GM18505 (cell line): ENCODE measurements at regions not wholly inside any gene's neighbourhood (a gene's known extent, or its start where the extent isn't known, plus 50 kb on each side); places are given as distances from the start of the nearest gene placed in this dataset.

Experiments used
- ATAC-seq: cut with Tn5 transposase; IDR thresholded peaks from one replicate; pipeline ENCODE4 v1.9.1; 2021; ENCODE audit not compliant: unreplicated experiment
- POLR2A ChIP-seq: IDR thresholded peaks from 4 replicates; pipeline ENCODE4 v1.6.1; 2011; ENCODE audit warnings: borderline replicate concordance; ENCODE audit not compliant: insufficient read depth, insufficient read length; ENCODE audit errors: extremely low read depth

GRCh38 chr11:127627204-127627603 is 626.6 kb upstream of the KIRREL3 start:
- no peak for TF ChIP-seq POLR2A
- ATAC-seq = no peak

GRCh38 chr11:127625402-127625801 is 624.8 kb upstream of the KIRREL3 start:
- ATAC-seq = no peak
- no peak for TF ChIP-seq POLR2A

- ATAC-seq = no peak
- TF ChIP-seq POLR2A = no peak
Measured at GRCh38 chr11:127624306-127624856, 623.8 kb upstream of the KIRREL3 start.

GRCh38 chr11:127622686-127623085 is 622.1 kb upstream of the KIRREL3 start:
- ATAC-seq = no peak
- TF ChIP-seq POLR2A = no peak

GRCh38 chr11:127620671-127621070 is 620.1 kb upstream of the KIRREL3 start:
- TF ChIP-seq POLR2A = no peak
- no peak for ATAC-seq

GRCh38 chr11:127619946-127620345 is 619.4 kb upstream of the KIRREL3 start:
- ATAC-seq = no peak
- no peak for TF ChIP-seq POLR2A

DNA sequence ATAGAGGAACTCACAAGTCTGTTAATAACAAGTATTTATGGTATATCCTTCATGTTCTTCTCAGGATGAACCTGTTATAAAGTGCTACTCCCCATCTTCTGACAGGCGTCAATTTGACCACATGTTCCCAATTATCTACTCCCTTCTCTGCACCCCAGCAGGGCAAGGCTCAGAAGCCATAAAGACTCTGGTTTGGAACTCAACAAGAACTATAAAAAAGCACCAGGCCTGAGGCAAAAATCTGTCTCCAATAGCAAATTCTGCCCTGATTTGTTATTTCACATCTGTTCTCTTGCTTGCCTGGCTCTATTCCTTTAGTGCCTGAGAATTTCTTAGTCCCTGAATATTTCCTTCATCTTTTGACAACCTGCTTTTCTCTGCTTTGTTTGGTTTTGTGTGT is 618.2 kb upstream of the KIRREL3 start:
- no peak for ATAC-seq
- TF ChIP-seq POLR2A = no peak

DNA sequence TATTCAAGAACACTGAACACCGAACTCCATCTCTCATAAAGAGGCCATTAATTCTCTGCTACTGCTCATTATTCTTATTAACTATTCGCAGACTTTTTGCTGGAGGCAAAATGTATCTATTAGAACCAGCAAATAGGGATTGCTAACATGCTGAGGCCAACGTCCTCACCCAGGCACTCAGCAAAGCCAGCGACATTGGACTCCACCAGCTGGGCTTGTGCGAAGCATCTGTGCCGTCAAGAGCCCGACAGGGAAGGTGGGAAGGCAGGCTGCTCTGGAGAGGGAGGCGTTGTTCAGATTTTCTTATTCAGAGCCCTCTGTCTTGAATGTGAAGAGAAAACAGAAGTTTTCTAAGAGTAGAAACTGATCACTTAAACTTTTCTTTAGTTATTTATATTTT is 615.6 kb upstream of the KIRREL3 start:
- no peak for TF ChIP-seq POLR2A
- no peak for ATAC-seq

DNA sequence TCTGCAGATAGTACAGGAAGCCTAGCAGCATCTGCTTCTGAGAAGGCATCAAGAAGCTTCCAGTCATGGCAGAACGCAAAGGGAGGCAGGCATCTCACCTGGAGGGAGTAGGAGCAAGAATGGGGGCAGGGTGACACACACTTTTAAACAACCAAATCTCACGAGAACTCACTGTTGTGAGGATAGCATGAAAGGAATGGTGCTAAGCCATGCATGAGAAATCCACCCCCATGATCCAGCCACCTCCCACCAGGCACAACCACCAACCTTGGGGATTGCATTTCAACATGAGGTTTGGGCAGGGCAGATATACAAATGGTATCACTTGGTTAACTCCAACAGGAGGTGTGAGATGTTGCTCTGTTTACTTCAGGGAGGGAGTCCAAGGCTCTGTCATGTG is 612.0 kb upstream of the KIRREL3 start:
- ATAC-seq = no peak
- TF ChIP-seq POLR2A = no peak

DNA sequence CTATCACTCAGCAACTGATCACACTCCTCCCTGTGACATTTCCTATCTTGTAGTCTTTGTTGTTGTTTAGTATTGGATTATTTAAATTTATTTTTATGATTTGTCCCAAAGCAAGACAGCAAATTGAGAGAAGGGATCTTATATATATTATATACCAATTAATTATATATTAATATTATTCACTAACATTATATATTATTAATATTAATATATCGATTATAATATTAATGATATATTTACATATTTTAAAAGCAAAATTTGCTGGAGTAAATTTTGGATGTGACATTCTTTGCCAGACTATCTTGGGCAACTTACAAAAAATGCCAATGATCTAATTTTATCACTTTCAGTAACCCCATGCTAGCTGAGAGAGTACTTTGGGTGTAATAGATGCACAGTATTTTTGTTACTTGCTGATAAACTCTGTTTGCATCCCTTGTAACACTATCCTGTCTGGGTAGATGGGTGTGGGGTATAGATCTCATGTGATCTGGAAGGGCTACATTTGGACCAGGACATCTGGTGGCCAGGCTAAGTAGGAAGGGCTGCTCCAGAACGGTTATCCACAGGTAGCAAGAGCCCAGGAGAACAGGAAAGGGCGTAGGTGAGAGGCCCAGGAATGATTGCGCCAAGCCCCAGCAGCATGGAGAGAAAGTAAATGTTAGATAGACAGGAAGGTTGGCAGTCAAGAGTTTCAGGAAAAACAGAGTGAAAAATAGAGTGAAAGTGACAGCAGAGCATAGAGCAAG is 608.6 kb upstream of the KIRREL3 start:
- no peak for ATAC-seq
- TF ChIP-seq POLR2A = no peak

DNA sequence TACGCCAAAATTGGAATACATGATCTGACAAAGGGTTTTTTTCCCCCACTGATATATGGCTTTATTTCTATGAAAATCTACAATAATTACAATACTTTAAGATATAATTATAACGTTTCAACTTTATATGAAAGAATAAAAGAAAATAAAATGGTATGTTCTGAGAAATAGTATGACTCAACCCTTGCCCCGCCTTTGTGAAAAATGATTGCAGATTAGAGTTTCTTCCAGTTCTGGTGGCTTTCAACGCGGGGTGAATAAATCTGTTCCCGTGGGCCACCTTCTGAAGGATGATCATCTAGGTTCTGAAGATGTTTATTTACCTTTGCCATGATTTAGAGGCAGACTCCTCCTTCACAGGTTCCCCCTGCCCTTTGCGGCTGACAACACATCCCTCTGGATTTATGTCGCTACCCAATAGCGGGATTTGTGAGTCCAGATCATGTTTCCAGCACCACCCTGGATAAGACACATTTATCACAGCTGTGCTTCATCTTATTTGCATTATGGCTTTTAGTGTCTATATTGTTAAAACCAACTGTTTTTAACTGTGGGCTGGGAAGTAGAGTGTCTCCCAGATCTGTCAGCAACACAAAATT is 607.0 kb upstream of the KIRREL3 start:
- ATAC-seq = no peak
- TF ChIP-seq POLR2A = no peak

DNA sequence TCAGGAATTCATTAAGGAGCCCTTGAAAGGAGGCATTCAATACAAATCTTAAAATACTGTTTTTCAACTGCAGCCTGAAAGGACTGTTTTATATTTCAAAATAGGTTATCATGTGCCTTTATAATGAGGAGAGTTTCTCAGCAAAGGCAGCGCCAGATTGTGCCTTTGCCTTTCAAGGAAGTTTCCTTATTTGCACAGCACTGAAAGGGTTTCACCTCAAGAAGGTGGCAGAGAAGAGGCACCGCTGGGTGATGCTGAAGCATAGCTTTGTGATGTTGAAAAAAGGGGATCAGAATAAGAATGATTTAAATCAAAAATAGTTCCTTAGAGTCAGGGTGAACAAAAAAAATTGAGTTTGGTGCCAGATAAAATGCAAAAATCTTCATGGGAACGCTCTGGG is 601.0 kb upstream of the KIRREL3 start:
- ATAC-seq = no peak
- no peak for TF ChIP-seq POLR2A

GRCh38 chr11:127600674-127601073 is 600.1 kb upstream of the KIRREL3 start:
- no peak for ATAC-seq
- no peak for TF ChIP-seq POLR2A

DNA sequence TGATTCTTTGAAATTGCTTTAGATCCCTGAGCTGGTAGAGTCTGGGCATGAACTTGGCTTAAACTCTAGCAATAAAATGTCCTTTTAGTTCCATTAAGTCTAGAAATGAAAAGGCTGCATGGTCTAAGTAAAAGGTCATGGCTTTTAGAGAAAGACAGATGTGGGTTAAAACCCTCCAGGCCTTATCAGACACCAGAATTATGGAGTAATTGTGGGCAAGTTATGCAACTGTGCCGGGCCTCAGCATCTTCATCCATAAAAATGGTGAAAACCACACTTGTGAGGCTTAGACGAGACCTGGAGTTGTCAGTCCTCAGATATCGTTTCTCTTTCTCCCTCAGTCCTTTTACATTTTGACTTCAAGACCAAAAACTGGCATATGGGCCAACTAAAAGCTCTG is 597.9 kb upstream of the KIRREL3 start:
- no peak for ATAC-seq
- TF ChIP-seq POLR2A = no peak

- ATAC-seq = no peak
- no peak for TF ChIP-seq POLR2A
Measured at GRCh38 chr11:127596433-127596832, 595.9 kb upstream of the KIRREL3 start.

GRCh38 chr11:127592371-127592770 is 591.8 kb upstream of the KIRREL3 start:
- ATAC-seq = no peak
- no peak for TF ChIP-seq POLR2A
